NCI-H128 (cell line): ENCODE measurements at regions not wholly inside any gene's neighbourhood (a gene's known extent, or its start where the extent isn't known, plus 50 kb on each side); places are given as distances from the start of the nearest gene placed in this dataset.

Experiments
- DNase-seq: peaks from one replicate; lab custom pipeline; 2025; ENCODE audit not compliant: unreplicated experiment; lab: John Stamatoyannopoulos, UW

DNA sequence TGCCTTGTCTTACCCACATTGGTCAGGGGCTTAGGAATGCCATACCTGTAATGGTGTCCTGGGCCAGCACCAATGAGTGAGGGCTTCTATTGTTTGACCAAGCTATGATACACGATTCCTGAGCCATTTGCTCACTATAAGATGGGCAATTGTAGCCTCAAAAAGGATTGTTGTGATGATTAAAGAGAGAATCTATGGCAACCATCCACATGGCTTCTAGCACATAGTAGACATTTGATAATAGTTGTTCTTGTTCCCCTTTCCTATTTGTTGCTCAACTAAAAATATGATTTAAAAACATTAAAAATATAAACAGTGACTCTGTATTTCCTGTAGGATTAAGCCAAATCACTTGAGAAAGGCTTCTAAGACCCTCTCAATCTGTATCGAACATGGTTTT is 366.1 kb downstream of the PCNX1 start:
- DNase-seq = no peak

DNA sequence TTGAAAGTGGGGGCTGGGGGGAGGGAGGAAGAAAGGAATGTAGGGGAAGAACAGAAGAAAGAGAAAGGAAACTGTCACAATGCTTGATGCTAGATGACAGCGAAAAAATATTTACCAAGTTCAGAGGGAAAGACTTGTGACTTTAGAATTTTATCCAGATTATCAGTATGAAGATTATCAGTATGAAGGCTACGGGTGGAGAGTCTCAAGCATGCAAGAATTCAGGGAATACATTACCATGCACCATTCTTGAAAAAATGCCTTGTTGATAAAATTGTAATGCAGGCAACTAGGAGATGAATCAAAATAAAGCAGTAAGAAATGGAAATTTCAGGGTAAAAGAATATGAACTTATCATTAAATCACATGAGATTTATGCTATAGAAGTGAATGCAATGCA is 376.8 kb downstream of the PCNX1 start:
- DNase-seq = no peak

DNA sequence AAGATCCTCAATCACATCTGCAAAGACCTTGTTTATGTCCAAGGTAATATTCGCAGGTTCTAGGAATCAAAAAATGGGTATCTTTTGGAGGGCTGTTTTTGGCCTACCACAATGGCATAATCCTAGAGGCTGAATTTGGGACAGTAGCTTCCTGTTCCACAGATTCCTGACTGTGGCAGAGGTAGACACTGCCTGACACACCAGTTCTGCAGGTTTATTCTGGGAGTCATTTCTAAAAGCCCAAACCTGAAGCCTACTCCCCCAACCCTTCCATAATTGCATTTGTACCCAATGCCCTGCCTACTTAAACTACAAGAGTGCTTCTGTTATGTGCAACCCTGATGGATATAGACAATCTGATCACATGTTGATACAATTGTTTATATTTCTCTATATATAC is 378.9 kb downstream of the PCNX1 start:
- no peak for DNase-seq

DNA sequence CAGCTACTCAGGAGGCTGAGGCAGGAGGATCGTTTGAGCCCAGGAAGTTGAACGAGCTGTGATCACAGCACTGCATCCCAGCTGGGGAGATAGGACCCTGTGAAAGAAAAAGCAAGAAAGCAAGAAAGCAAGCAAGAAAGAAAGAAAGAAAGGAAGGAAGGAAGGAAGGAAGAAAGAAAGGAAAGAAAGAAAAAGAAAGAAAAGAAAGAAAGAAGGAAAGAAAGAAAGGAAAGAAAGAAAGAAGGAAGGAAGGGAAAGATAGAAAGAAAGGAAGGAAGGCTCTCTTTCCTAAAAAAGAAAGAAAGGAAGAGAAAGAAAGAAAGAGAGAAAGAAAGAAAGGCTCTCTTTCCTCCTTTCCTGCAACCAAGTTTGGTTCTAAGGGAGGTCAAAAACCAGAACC is 380.3 kb downstream of the PCNX1 start:
- DNase-seq = no peak

DNA sequence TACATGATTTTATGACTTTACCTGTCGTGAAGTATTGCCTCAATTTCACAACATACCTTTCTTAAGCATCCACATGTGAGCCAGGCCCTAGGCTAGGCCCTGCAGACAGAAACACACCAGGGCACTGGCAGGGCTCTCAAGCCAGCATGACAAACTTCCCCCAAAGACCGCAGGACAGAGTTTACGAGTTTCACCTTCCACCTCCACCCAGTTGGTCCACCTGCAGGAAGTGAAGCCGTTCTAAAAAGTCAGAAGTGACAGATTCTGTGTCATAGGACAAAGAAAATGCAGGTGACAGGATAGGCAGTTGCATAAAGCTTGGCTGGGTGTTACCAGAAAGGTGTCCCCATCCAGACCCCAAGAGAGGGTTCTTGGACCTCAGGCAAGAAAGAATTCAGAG is 382.3 kb downstream of the PCNX1 start:
- no peak for DNase-seq

DNA sequence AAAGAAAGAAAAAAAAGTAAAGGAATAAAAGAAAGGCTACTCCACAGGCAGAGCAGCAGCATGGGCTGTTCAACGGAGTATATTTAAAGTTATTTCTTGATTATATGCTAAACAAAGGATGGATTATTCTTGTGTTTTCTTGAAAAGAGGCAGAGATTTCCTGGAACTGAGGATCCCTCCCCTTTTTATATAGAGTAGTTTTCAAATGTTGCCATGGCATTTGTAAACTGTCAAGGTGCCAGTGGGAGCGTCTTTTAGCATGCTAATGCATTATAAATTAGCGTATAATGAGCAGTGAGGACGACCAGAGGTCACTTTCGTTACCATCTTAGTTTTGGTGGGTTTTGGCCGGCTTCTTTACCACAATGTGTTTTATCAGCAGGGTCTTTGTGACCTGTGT is 383.0 kb downstream of the PCNX1 start:
- no peak for DNase-seq

DNA sequence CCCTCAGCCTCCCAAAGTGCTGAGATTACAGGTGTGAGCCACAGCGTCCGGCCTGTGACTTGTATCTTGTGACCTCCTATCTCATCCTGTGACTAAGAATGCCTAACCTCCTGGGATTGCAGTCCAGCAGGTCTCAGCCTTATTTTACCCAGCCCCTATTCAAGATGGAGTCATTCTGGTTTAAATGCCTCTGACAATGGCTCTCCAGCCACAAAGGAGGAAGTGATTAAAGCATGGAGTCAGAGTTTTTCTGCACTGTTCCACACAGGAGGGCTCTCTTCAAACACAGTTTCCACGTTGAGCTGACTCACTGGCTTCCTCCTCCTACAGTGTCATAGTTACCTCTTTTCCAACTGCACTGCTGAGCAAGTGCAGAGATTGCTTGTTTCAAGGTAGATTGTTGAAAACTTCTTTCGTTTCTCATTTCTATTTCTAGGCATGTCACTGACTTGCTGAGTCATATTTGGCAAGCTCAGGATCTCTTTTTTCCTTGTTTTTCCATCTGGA is 383.8 kb downstream of the PCNX1 start:
- no peak for DNase-seq

DNA sequence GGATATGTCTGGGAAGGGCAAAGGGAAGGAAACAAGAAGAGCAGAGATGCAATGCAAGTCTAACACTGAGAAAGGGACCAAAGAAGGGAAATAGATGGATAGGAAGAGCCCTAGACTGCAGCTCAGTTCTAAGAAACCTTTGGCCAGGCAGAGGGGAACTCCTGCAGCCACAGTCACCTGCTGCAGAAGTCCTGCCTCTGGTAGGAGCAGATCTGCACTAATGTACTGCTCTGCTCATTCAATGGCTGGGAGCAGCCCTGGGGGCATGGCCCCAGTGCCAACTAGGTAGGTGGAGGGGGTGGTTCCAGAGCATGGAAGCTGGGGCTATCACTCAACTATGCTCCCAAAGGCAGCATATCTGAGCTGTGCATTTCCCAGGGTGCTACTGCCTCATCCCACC is 388.9 kb downstream of the PCNX1 start:
- DNase-seq = no peak

DNA sequence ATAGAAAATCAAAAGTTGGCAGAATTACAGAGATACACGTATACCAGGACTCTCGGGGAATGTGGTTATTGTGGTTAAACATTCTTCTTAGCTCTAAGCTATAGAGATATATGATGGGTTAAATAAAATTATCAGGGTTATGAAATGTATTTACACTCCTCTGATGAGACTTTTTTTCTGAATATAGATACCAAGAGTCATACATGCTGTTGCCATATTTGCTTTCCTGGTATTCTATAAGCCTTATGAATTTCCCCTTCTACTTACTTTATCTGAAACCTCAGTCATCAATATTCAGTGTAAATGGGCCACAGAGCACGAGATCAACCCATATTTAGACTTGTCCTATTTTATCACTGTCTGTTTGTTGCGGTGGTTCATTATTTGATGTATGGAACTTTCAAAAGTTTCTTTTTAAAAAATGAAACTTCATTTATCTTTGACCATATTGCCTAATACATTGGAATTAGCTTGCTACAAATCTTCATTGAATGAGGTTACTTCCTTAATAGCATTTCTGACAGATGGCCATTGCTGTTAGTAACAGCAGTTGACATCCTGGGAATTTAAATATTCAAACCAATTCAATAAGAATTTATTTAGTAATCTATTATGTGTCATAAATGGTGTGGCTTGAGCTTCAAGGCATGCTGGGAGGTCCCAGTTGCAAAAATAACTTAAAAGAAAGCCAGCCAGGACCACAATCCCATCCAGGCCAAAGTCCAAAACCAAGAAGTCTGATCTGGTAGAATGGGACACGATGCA is 393.5 kb downstream of the PCNX1 start:
- DNase-seq = no peak

DNA sequence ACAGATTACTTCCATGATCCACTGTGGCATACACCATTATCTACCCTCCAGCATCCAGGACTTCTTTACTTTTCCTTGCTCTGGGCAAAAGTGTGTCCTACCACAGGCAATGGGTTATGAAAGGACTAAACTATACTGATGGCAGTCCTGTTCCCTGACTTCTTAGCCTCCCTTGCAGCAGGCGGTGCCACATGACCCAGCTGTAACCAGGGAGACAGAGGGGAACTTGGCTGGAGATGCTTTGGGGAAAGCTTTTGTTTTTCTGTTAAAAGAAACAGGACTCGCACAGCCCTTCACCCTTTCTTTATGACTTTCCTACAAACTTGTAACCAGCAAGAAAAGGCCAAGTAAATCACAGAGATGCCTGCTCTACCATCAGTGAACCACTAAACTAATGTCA is 394.4 kb downstream of the PCNX1 start:
- no peak for DNase-seq

DNA sequence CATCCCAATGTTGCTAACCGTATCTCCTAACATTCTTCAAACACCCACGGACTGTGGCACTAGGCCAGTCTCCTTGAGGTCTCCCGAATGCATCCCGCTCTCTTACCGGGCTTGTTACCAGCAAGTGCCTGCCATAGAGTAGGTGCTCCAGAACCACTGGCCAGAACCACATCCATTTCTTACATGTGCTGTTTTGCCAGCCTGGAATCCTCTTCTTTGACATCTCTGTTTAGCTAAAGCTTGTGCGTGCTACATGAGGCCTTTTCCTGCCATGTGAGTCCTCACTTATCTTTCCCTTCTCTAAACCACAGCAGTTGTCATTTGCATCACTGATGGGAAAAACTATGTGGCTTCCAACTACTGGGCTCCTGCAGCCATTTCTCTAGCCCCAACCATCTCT is 397.4 kb downstream of the PCNX1 start:
- no peak for DNase-seq

DNA sequence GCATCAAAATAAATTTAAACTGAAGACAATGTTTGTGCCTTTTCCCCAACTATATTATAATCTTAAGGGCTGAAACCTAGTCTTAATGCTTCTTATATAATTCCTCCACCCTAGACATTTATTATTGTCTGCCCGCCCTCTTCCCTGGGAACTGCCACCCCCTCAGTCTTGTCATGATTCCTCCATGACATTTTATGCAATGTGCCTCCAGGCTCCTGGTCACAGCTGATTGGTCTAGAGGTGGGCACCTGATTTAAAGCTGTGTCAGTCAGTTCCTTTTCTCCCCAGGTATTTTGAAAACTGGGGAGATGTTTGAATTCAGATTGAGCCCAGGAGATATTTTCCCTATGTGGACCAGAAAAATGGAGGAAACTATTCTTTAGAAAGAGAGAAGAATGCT is 401.4 kb downstream of the PCNX1 start:
- no peak for DNase-seq

DNA sequence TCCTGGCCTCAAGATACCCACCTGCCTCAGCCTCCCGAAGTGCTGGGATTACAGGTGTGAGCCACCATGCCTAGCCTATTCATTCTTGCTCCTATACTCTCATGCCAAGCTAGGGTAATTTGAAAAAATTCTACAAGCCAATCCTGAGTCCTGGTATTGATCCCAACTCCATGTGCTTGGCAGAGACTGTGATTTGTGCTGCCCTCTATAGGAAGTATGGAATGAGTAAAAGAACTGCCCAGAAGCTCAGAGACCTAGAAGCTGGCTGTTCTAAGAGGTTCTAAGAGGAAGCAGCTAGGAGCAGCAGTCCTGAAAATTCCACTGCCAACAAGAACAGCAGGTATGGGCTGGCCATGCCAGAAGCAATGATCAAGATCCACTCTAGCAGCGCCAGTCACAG is 402.5 kb downstream of the PCNX1 start:
- no peak for DNase-seq

DNA sequence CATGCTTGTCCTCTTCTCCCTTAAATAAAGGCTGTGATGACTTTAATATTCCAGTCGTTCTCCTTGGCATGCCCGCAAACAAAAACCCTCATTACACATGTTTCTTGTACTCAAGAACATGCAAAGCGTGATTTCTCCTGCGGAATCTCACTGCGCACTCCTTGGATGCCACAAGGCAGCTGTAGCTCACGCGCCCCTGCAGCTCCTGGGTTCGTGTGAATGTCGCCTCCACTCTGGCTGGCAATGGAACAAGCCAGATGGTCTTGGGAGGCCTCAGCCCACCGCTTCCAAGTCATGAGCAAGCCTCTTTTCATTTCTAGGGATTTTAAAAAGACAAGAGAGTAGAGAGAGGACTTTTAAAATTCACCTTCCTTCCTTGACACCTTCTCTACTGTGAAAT is 403.8 kb downstream of the PCNX1 start:
- no peak for DNase-seq

DNA sequence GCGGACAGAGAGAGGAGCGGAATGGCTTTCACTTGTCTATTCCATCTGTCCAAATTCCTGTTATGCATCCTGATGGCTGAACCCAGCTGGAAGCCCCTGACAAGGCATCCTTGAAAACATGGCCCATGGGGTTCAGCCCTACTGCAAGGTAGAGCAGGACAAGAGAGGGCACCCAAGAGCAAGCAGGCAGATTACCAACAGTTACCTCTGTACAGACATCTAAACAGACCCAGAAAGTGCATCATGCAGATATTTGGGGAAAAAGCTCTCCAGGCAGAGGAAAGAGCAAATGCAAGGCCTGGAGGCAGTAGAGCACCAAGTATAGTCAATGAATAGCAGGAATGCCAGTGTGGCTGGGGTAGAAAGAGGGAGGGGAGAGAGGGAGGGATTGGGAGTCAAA is 407.5 kb downstream of the PCNX1 start:
- no peak for DNase-seq

DNA sequence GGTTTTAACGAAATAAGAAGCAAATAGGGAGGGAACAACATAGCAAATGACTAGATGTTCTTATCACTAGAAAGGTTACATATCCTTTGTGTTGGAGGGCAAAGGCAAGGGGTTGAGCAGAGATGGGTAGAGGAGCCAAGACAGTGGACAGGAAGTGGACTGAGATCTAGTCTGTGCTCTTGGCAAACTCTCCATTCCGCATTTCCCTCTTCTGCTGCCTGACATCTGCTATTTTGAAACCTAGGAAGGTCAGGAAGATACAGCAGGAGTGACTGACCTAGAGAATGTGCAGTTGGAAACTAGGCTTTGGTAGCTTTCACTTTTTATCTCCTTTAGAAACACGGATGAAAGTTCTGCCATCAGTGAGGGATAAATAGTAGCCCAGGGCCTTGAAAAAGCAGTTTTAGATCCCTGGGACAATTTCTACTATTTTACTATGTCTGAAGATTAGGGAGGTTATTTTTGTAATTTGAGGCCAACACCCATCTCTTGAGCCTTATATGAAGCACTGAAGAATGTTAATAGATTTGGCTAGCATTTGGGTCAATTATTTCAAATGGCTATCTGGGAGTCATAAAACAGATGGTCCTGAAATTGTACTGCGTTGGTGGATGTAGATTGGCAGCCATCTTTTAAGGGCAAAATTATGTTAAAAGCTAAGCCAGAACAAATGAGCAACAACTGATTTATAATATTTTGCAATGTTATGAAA is 410.3 kb downstream of the PCNX1 start:
- DNase-seq = no peak

DNA sequence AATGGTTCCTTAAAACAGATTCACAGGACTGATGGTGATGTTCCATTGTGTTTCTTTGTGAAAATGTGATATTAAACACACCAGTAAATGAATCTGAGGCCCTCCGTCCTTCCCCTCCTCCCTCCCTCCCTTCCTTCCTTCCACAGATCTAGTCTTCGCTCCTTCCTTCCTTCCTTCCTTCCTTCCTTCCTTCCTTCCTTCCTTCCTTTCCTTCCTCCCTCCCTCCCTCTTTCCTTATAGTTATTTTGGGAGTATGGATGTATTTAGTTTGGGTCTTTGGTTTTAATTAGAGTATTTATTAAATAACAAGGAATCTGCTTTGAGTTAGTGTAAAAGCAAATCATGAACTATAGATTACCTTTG is 410.8 kb downstream of the PCNX1 start:
- DNase-seq = no peak

DNA sequence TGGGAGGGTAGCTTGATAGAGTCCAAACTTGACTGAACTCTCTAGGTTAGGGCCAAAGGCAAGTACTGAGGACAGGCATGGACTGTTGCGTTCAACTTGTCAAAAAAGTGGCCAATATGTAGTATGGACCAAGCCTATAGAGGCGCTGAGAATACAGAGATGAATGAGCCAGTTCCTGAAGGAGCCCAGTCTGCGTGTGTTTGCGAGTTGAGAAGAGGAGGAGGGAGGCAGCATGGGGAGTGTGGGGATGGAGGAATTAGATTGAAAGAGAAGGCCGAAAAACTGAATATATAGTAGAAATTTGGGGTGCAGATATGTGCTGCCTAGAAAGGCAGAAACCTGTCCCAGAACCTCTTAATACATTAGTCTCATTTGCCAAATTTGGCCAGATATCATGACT is 412.4 kb downstream of the PCNX1 start:
- no peak for DNase-seq

DNA sequence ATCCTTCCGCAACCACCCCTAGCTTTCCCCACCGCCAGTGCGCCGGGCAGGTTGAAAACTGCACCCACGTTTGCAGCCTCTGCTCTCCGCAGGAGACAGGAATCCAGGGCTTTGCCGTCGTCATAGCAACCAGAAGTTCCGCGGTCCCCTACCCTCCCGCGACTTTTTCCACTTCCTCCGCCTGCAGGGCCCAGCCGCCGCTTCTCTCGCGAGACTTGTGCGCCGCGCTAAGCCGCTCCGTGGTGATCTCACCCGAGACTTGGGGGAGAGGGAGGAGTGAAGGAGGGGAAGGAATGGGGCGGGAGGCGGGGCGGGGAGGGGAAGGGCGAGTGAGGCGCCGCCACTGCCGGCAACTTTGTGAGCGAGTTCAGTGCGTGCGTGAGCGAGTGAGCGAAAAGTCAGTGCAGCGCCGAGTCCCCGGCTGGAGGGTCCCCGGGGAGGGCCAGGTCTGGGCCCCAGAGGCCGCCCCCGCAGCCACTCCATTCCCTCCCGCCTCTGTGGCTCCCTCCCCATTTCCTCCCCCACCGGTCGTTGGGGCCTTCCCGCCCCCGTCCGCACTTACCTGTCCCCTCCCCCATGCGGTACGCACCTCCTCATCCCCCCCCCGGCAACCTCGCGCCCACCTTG is 413.0 kb downstream of the PCNX1 start, which contains the start of gene SIPA1L1:
Gene SIPA1L1 (plus strand): TSS at position 370 of the 627 bp plus-strand sequence.
- DNase-seq = peak; percentile 94

DNA sequence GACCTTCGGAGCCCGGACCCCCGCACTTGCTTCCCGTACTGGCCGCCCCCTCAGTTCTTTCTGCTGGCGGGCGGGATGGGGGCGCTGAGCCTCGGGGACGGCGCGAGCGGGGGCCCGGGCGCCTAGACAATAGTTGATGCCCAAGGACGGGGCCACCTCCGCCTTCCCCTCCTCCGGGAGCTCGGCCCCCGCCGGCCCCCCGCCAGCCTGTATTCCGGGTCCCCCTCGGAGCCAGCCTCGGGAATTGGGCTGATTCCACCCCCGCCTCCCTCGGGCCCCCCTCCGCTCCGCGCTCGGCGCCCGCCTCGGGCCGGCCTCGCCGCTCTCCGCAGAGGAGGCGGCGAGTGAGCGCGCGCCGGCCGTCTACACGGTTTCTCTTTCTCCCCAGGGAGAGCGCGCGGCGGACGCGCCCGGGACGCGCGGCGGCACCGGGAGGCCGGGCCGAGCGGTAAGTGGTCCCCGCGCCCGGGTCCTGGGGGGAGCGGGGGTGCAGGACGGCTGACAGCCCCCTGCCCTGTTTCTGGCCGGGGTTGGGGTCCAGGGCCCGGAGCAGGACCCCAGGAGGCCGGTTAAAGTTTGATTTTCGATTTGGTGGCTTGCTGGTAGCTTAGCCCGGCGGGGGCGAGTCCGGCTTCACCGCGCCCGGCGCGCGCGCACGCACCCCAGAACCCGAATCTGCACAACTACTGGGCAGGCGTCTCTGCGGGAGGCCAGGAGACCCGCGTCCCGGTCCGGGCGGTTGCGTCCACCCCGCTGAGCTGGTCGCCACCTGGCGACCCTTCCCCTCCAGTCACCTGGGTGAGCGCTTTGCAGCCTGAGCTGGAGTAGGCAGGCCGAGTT is 413.7 kb downstream of the PCNX1 start:
- no peak for DNase-seq
